H9 (cell line): ENCODE measurements at regions not wholly inside any gene's neighbourhood (a gene's known extent, or its start where the extent isn't known, plus 50 kb on each side); places are given as distances from the start of the nearest gene placed in this dataset.

Source experiments
- DNase-seq: peaks from one replicate; pipeline ENCODE4 v3.0.0-alpha.2; 2017
- H2AFZ ChIP-seq: one replicate; pipeline ENCODE4 v1.6.1; 2013; ENCODE audit warnings: mild to moderate bottlenecking, low read length, control low read depth, moderate library complexity
- H2AK5ac ChIP-seq: 2 replicates; pipeline ENCODE4 v1.6.1; 2013; ENCODE audit warnings: low read length, control low read depth, mixed read lengths; ENCODE audit not compliant: insufficient read length
- H2BK120ac ChIP-seq: one replicate; pipeline ENCODE4 v1.6.1; 2013; ENCODE audit warnings: low read depth, mild to moderate bottlenecking, low read length, control low read depth, inconsistent platforms; ENCODE audit not compliant: poor library complexity, severe bottlenecking
- H2BK12ac ChIP-seq: 2 replicates; pipeline ENCODE4 v1.6.1; 2013; ENCODE audit warnings: low read length, control low read depth, mixed read lengths, low read depth; ENCODE audit not compliant: insufficient read length
- H2BK15ac ChIP-seq: 2 replicates; pipeline ENCODE4 v1.6.1; 2013; ENCODE audit warnings: low read depth, low read length, control low read depth
- H2BK20ac ChIP-seq: one replicate; pipeline ENCODE4 v1.6.1; 2013; ENCODE audit warnings: low read depth, mild to moderate bottlenecking, low read length, control low read depth, inconsistent platforms; ENCODE audit not compliant: poor library complexity, severe bottlenecking
- H2BK5ac ChIP-seq: 2 replicates; pipeline ENCODE4 v1.6.1; 2013; ENCODE audit warnings: low read length, control low read depth, mixed read lengths; ENCODE audit not compliant: insufficient read length
- H3K14ac ChIP-seq: 2 replicates; pipeline ENCODE4 v1.6.1; 2013; ENCODE audit warnings: low read length, control low read depth; ENCODE audit not compliant: insufficient read depth
- H3K18ac ChIP-seq: 2 replicates; pipeline ENCODE4 v1.6.1; 2013; ENCODE audit warnings: low read depth, mild to moderate bottlenecking, mixed read lengths, low read length, control low read depth; ENCODE audit not compliant: insufficient read length
- H3K23ac ChIP-seq: 2 replicates; pipeline ENCODE4 v1.6.1; 2013; ENCODE audit warnings: low read length, control low read depth, mixed read lengths, low read depth; ENCODE audit not compliant: insufficient read length
- H3K23me2 ChIP-seq: 2 replicates; pipeline ENCODE4 v1.6.1; 2013; ENCODE audit warnings: low read depth, mild to moderate bottlenecking, mixed read lengths, low read length, control low read depth; ENCODE audit not compliant: insufficient read length, poor library complexity, severe bottlenecking
- H3K27ac ChIP-seq: 2 replicates; pipeline ENCODE4 v1.5.1; 2013; ENCODE audit warnings: low read length, control low read depth, mixed read lengths, low read depth; ENCODE audit not compliant: insufficient read length
- H3K27me3 ChIP-seq: 2 replicates; pipeline ENCODE4 v1.6.1; 2013; ENCODE audit warnings: low read length, control low read depth, inconsistent platforms; ENCODE audit not compliant: insufficient read depth
- H3K4ac ChIP-seq: 2 replicates; pipeline ENCODE4 v1.6.1; 2013; ENCODE audit warnings: low read depth, mild to moderate bottlenecking, control low read depth, inconsistent platforms, low read length, moderate library complexity
- H3K4me1 ChIP-seq: 2 replicates; pipeline ENCODE4 v1.6.1; 2013; ENCODE audit warnings: low read length, control low read depth, inconsistent platforms; ENCODE audit not compliant: insufficient read depth
- H3K4me2 ChIP-seq: 2 replicates; pipeline ENCODE4 v1.6.1; 2013; ENCODE audit warnings: low read length, control low read depth, mixed read lengths; ENCODE audit not compliant: insufficient read length, insufficient read depth
- H3K56ac ChIP-seq: 2 replicates; pipeline ENCODE4 v1.6.1; 2013; ENCODE audit warnings: low read depth, mild to moderate bottlenecking, mixed read lengths, low read length, control low read depth; ENCODE audit not compliant: insufficient read length
- H3K79me1 ChIP-seq: 2 replicates; pipeline ENCODE4 v1.6.1; 2013; ENCODE audit warnings: low read depth, mild to moderate bottlenecking, moderate library complexity, low read length, control low read depth, inconsistent platforms; ENCODE audit not compliant: insufficient read depth, poor library complexity, severe bottlenecking
- H3K79me2 ChIP-seq: 2 replicates; pipeline ENCODE4 v1.6.1; 2013; ENCODE audit warnings: low read length, control low read depth, inconsistent platforms; ENCODE audit not compliant: insufficient read depth
- H3K9ac ChIP-seq: 2 replicates; pipeline ENCODE4 v1.6.1; 2013; ENCODE audit warnings: low read length, control low read depth, mixed read lengths; ENCODE audit not compliant: insufficient read length; ENCODE audit errors: extremely low read depth
- H3K9me3 ChIP-seq: one replicate; pipeline ENCODE4 v1.6.1; 2013; ENCODE audit warnings: low read depth, low read length, inconsistent platforms; ENCODE audit not compliant: control insufficient read depth
- H3T11ph ChIP-seq: one replicate; pipeline ENCODE4 v1.6.1; 2013; ENCODE audit warnings: mild to moderate bottlenecking, low read length, control low read depth, inconsistent platforms
- H4K20me1 ChIP-seq: one replicate; pipeline ENCODE4 v1.6.1; 2013; ENCODE audit not compliant: control insufficient read depth, insufficient read length, insufficient read depth
- H4K5ac ChIP-seq: 2 replicates; pipeline ENCODE4 v1.6.1; 2013; ENCODE audit warnings: low read depth, mild to moderate bottlenecking, mixed read lengths, low read length, control low read depth; ENCODE audit not compliant: insufficient read length
- H4K8ac ChIP-seq: replicated peaks from 2 replicates; pipeline ENCODE4 v1.6.1; 2013; ENCODE audit warnings: low read length, control low read depth, mixed read lengths, low read depth; ENCODE audit not compliant: insufficient read length
- H4K91ac ChIP-seq: 2 replicates; pipeline ENCODE4 v1.6.1; 2013; ENCODE audit warnings: low read depth, mild to moderate bottlenecking, moderate library complexity, mixed read lengths, low read length, control low read depth; ENCODE audit not compliant: insufficient read length
- H3K27ac Mint-ChIP-seq, 3 experiments: 2 replicates in 2 of 3; 3 replicates in 1 of 3; pipeline ENCODE4 v1.8.0; 2020 to 2021; ENCODE audit warnings: mixed read lengths in 3 of 3, mild to moderate bottlenecking in 1 of 3, moderate library complexity in 1 of 3
- H3K27me3 Mint-ChIP-seq: 2 replicates; pipeline ENCODE4 v1.8.0; 2021; ENCODE audit warnings: low read depth, mild to moderate bottlenecking, moderate library complexity, mixed read lengths
- H3K36me3 Mint-ChIP-seq, 3 experiments: 2 replicates in 2 of 3; 3 replicates in 1 of 3; pipeline ENCODE4 v1.8.0; 2020 to 2021; ENCODE audit warnings: low read depth in 3 of 3, mixed read lengths in 3 of 3; ENCODE audit not compliant: insufficient read depth in 1 of 3
- H3K4me1 Mint-ChIP-seq, 2 experiments: 2 replicates each; pipeline ENCODE4 v1.8.0; 2020; ENCODE audit warnings: mixed read lengths in 2 of 2
- H3K4me3 Mint-ChIP-seq, 2 experiments: 2 replicates in 1 of 2; 3 replicates in 1 of 2; pipeline ENCODE4 v1.8.0; 2020 to 2021; ENCODE audit warnings: mild to moderate bottlenecking in 2 of 2, mixed read lengths in 2 of 2, moderate library complexity in 1 of 2
- H3K9me3 Mint-ChIP-seq, 2 experiments: 2 replicates in 1 of 2; 3 replicates in 1 of 2; pipeline ENCODE4 v1.8.0; 2020; ENCODE audit warnings: mild to moderate bottlenecking in 2 of 2, mixed read lengths in 2 of 2, moderate library complexity in 1 of 2
- CTCF ChIP-seq: fragments of 200-600 bp; sonication (generic); conservative IDR thresholded peaks from 3 replicates; pipeline ENCODE4 v1.8.0; 2021; ENCODE audit warnings: antibody characterized with exemption, mild to moderate bottlenecking
- WGBS: extraction: QIAGEN DNeasy Blood & Tissue Kit; methylation state at CpG from one replicate; pipeline ENCODE4 v1.1.7; 2013; ENCODE audit warnings: missing lambda C conversion rate, low lambda C conversion rate, mixed read lengths; ENCODE audit not compliant: insufficient read length; ENCODE audit errors: extremely low coverage; 5-methylcytosine and 5-hydroxymethylcytosine counted together

- no peak for TF ChIP-seq CTCF
- no CpG with 5 or more reads among the region's 2 CpGs for WGBS
Observed at GRCh38 chr6:62446647-62447316, 160.8 kb upstream of the KHDRBS2 start.

More at GRCh38 chr6:62446647-62447316, 160.8 kb upstream of the KHDRBS2 start:
- H3K36me3 Mint-ChIP-seq: no peaks in the 10 kb centered on the region
- H3K9me3 Mint-ChIP-seq: no peaks in the 10 kb centered on the region
- Histone ChIP-seq H2AK5ac (no peak overlapping the region), H4K5ac (no peak overlapping the region), H3K56ac (no peak overlapping the region), H3K27me3 (no peaks in the 10 kb centered on the region), H2BK15ac (no peak overlapping the region), H3T11ph (no peak overlapping the region), H3K4me1 (no peaks in the 10 kb centered on the region; the same call in 1 of the 2 replicates), H3K14ac (no peak overlapping the region), H2BK120ac (no peak overlapping the region), H4K8ac (no peak overlapping the region), H3K79me1 (no peaks in the 10 kb centered on the region), H2AFZ (no peak overlapping the region), H2BK5ac (no peak overlapping the region), H3K9me3 (no peaks in the 10 kb centered on the region), H3K23me2 (no peaks in the 10 kb centered on the region), H3K4me2 (no peak overlapping the region), H3K23ac (no peak overlapping the region), H3K27ac (no peak overlapping the region), H2BK20ac (no peak overlapping the region), H3K18ac (no peak overlapping the region), H3K9ac (no peak overlapping the region), H3K79me2 (no peaks in the 10 kb centered on the region), H4K20me1 (no peaks in the 10 kb centered on the region), H3K4ac (no peak overlapping the region), H4K91ac (no peak overlapping the region), H2BK12ac (no peak overlapping the region)
- peaks cover 5 to 6% of the 10 kb centered on the region in 2 experiments; a peak in 3 of 4 replicates for H3K4me1 Mint-ChIP-seq
- H3K27me3 Mint-ChIP-seq: no peaks in the 10 kb centered on the region
- no peak overlapping the region for H3K27ac Mint-ChIP-seq
- DNase-seq: no peak
- H3K4me3 Mint-ChIP-seq: no peak overlapping the region
